ENCODE measurements at regions not wholly inside any gene's neighbourhood (a gene's known extent, or its start where the extent isn't known, plus 50 kb on each side); places are given as distances from the start of the nearest gene placed in this dataset.

GRCh38 chr5:171533153-171533552 lies 113.7 kb downstream of the FGF18 start:
- TF ChIP-seq POLR2A (IDR thresholded peaks at IDR 0.05; ENCODE audit: low read length) (no peak), GATA1 (IDR thresholded peaks at IDR 0.05; ENCODE audit: low read depth, low read length) (no peak)

Data from erythroblast (primary cell).